ENCODE measurements at regions not wholly inside any gene's neighbourhood (a gene's known extent, or its start where the extent isn't known, plus 50 kb on each side); places are given as distances from the start of the nearest gene placed in this dataset.

GRCh38 chr4:177921715-177922114 lies 479.5 kb upstream of the AGA start:
- TF ChIP-seq CTCF (IDR thresholded peaks at IDR 0.05; ENCODE audit: insufficient read depth, low read depth, low read length): no peak
- no peak for TF ChIP-seq EZH2 (IDR thresholded peaks at IDR 0.05; ENCODE audit: insufficient read depth, low read length)
